Hematopoietic multipotent progenitor cell treated with erythropoietin and hydrocortisone succinate and interleukin-3 and kit ligand, for 4 days (in vitro differentiated cells): ENCODE measurements at regions not wholly inside any gene's neighbourhood (a gene's known extent, or its start where the extent isn't known, plus 50 kb on each side); places are given as distances from the start of the nearest gene placed in this dataset.

Source experiments
- DNase-seq: peaks from one replicate; pipeline ENCODE4 v3.0.0-alpha.2; 2015

- no peak for DNase-seq
Measured at GRCh38 chr4:148515248-148515647, 73.0 kb upstream of the NR3C2 start.

DNA sequence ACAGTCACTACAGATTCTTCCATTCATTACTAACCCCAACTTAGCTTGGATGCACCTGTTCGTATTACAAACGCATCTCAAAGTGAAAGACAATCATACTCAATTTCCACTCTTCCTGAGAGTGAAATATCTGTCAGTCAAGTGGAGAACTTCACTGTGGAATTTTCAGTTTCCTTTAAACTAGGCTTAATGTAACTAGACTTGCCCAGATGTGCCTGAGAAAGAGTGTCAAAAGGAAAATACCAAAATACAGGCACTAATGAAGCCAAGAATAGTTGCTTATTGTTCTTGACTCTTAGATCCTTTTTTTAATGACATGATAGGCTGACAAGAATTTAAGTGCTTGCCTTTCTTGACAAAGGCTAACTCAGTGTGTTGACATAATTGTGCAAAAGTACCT, 72.4 kb upstream of the NR3C2 start:
- DNase-seq = no peak

DNA sequence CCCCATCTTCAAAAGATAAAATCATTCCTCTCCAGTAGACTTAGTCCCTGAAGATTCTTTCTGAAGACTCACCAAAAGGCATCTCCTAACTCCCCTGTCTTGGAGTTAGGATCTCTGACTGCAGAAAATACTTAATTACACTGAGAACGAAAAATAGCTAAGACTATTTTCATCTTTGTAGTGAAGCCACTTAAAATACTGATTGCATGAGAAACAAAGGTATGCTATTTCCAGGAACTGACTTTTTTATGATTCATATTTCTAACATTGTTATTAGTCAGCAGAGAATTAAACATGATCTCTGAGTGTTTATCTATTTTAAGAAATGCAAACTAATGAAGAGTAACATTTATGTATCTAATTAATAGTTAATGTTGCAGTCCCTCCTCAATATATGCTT, 71.8 kb upstream of the NR3C2 start:
- no peak for DNase-seq

GRCh38 chr4:148510211-148510610, 68.0 kb upstream of the NR3C2 start:
- no peak for DNase-seq

- DNase-seq = no peak
Measured at GRCh38 chr4:148503681-148504080, 61.5 kb upstream of the NR3C2 start.

DNA sequence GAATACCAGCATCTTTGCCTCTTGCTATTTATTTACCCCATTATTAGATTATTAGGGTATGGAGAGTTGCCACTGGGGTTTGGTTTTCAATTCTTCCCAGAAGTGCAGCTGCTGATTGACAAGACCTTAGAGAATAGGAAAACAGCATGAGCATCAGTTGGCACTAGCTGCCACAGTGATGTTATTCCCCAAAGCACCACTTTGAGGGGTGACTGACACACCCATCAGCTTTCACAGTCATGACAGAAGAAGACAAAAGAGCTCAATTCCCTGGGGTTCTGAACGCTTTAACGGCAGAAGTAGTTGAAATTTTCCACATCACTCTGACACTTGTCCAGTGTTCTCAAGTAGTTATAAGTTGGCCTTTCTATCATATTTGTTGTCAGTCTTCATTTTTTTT, 55.0 kb upstream of the NR3C2 start:
- DNase-seq = no peak

- DNase-seq = no peak
Measured at GRCh38 chr4:148495463-148495862, 53.2 kb upstream of the NR3C2 start.
